AG09319 (cell line): ENCODE measurements at regions not wholly inside any gene's neighbourhood (a gene's known extent, or its start where the extent isn't known, plus 50 kb on each side); places are given as distances from the start of the nearest gene placed in this dataset.
"Not testable (repeated sequence)": the region's sequence is repeated elsewhere in the genome, so short reads cannot be mapped to it uniquely, and the experiment has no call there.

ENCODE experiments used
- DNase-seq: peaks from one replicate; pipeline ENCODE4 v3.0.0-alpha.2; 2010; ENCODE audit warnings: low read depth; ENCODE audit errors: extremely low read depth
- CTCF ChIP-seq: IDR thresholded peaks from 2 replicates; pipeline ENCODE4 v1.5.1; 2011; ENCODE audit warnings: low read depth, mild to moderate bottlenecking, inconsistent platforms, low read length, moderate library complexity

- DNase-seq: no peak
- TF ChIP-seq CTCF: no peak
These were observed 1226.8 kb upstream of the FLRT2 start for GRCh38 chr14:84303140-84303539.

- TF ChIP-seq CTCF: no peak
- DNase-seq: no peak
These were observed 1217.4 kb upstream of the FLRT2 start for GRCh38 chr14:84312551-84312950.

- no peak for DNase-seq
- no peak for TF ChIP-seq CTCF
These were observed 1206.5 kb upstream of the FLRT2 start for GRCh38 chr14:84323450-84323849.

GRCh38 chr14:84323978-84324377 is 1206.0 kb upstream of the FLRT2 start:
- DNase-seq: no peak
- TF ChIP-seq CTCF: no peak

GRCh38 chr14:84336433-84336832 is 1193.5 kb upstream of the FLRT2 start:
- DNase-seq: no peak
- no peak for TF ChIP-seq CTCF

GRCh38 chr14:84340938-84341337 is 1189.0 kb upstream of the FLRT2 start:
- DNase-seq: no peak
- TF ChIP-seq CTCF: no peak

- not testable (repeated sequence) for DNase-seq
These were observed 1188.1 kb upstream of the FLRT2 start for GRCh38 chr14:84341867-84342266.

GRCh38 chr14:84343656-84344055 is 1186.3 kb upstream of the FLRT2 start:
- no peak for TF ChIP-seq CTCF
- DNase-seq: no peak
